GM21423 (cell line): ENCODE measurements at regions not wholly inside any gene's neighbourhood (a gene's known extent, or its start where the extent isn't known, plus 50 kb on each side); places are given as distances from the start of the nearest gene placed in this dataset.
"Not testable (repeated sequence)": the region's sequence is repeated elsewhere in the genome, so short reads cannot be mapped to it uniquely, and the experiment has no call there.

Source experiments
- ATAC-seq: cut with Tn5 transposase; IDR thresholded peaks from one replicate; pipeline ENCODE4 v1.9.1; 2021; ENCODE audit warnings: mild to moderate bottlenecking, moderate library complexity; ENCODE audit not compliant: unreplicated experiment

GRCh38 chr16:79379095-79379494, 221.4 kb downstream of the MAF start:
- ATAC-seq: no peak

- ATAC-seq: not testable (repeated sequence)
These were observed 223.5 kb downstream of the MAF start for GRCh38 chr16:79377082-79377481.

- no peak for ATAC-seq
These were observed 225.2 kb downstream of the MAF start for GRCh38 chr16:79375351-79375750.

- no peak for ATAC-seq
These were observed 227.9 kb downstream of the MAF start for GRCh38 chr16:79372503-79373184.

GRCh38 chr16:79370736-79371135, 229.8 kb downstream of the MAF start:
- ATAC-seq: no peak

GRCh38 chr16:79369796-79370195, 230.7 kb downstream of the MAF start:
- ATAC-seq: no peak

GRCh38 chr16:79367822-79368221, 232.7 kb downstream of the MAF start:
- ATAC-seq: no peak

GRCh38 chr16:79366635-79367034, 233.9 kb downstream of the MAF start:
- ATAC-seq: no peak

- no peak for ATAC-seq
These were observed 234.8 kb downstream of the MAF start for GRCh38 chr16:79365702-79366101.

- ATAC-seq: no peak
These were observed 237.1 kb downstream of the MAF start for GRCh38 chr16:79363484-79363883.

GRCh38 chr16:79363035-79363434, 237.5 kb downstream of the MAF start:
- no peak for ATAC-seq

GRCh38 chr16:79362300-79362970, 238.1 kb downstream of the MAF start:
- no peak for ATAC-seq

GRCh38 chr16:79361132-79361751, 239.3 kb downstream of the MAF start:
- ATAC-seq: no peak

- ATAC-seq: no peak
These were observed 240.3 kb downstream of the MAF start for GRCh38 chr16:79360267-79360666.

- no peak for ATAC-seq
These were observed 241.5 kb downstream of the MAF start for GRCh38 chr16:79359082-79359481.

- no peak for ATAC-seq
These were observed 242.3 kb downstream of the MAF start for GRCh38 chr16:79358188-79358587.

GRCh38 chr16:79355600-79356358, 244.8 kb downstream of the MAF start:
- ATAC-seq: no peak

GRCh38 chr16:79351927-79352326, 248.6 kb downstream of the MAF start:
- ATAC-seq: no peak

GRCh38 chr16:79349803-79350202, 250.7 kb downstream of the MAF start:
- ATAC-seq: no peak

GRCh38 chr16:79348521-79349306, 251.8 kb downstream of the MAF start:
- no peak for ATAC-seq

GRCh38 chr16:79347277-79347676, 253.3 kb downstream of the MAF start:
- no peak for ATAC-seq
